HCT116 (cell line): ENCODE measurements at regions not wholly inside any gene's neighbourhood (a gene's known extent, or its start where the extent isn't known, plus 50 kb on each side); places are given as distances from the start of the nearest gene placed in this dataset.

Experiments
- ATAC-seq: fragments of 200-7000 bp; cut with Tn5 transposase; 2 replicates; pipeline ENCODE4 v1.9.1; 2020; ENCODE audit warnings: mild to moderate bottlenecking, moderate library complexity
- BruUV-seq: library from RNA; stranded (reverse); fragments of 400-500 nt; replicated peaks from 2 replicates; lab custom pipeline; 2021; lab: Mats Ljungman, UMichigan
- CTCF ChIA-PET: fragments of 300-600 bp; sonication (Branson Sonifier 250); formaldehyde crosslinking; loops from one replicate; lab custom pipeline; 2021; ENCODE audit warnings: antibody characterized with exemption; lab: Charles Lee
- POLR2A ChIA-PET: fragments of 300-600, 350-600 bp; sonication (Branson Sonifier 250); formaldehyde crosslinking; loops from one replicate; lab custom pipeline; 2021; ENCODE audit warnings: antibody characterized with exemption; lab: Charles Lee
- RAD21 ChIA-PET, 2 experiments: fragments of 300-600 bp; sonication (Branson Sonifier 250); formaldehyde crosslinking; loops; one replicate each; lab custom pipeline; 2023; ENCODE audit warnings: low total read pairs in 2 of 2; ENCODE audit not compliant: uncharacterized antibody in 2 of 2, unreplicated experiment in 2 of 2, low non-redundant PET in 1 of 2; lab: Charles Lee
- DNase-seq: peaks from one replicate; pipeline ENCODE4 v3.0.0-alpha.2; 2010; ENCODE audit warnings: low read depth, low spot score
- H2AFZ ChIP-seq: fragments of 200-600 bp; shearing (Covaris generic), sonication (generic); 2 replicates; pipeline ENCODE4 v1.6.1; 2017; ENCODE audit warnings: low read depth, mixed run types, mixed read lengths, antibody characterized with exemption, low read length; ENCODE audit not compliant: poor library complexity, severe bottlenecking
- H3K27ac ChIP-seq: 2 replicates; pipeline ENCODE4 v1.5.1; 2012; ENCODE audit warnings: low read depth, low read length
- H3K27me3 ChIP-seq: fragments of 200-600 bp; sonication (generic); 2 replicates; pipeline ENCODE4 v1.6.1; 2016; ENCODE audit warnings: mixed run types, low read length, mixed read lengths; ENCODE audit not compliant: insufficient read depth
- H3K36me3 ChIP-seq, 2 experiments: fragments of 200-500 bp in 1 of 2; fragments of 200-600 bp in 1 of 2; sonication (Bioruptor generic) in 1 of 2; sonication (generic) in 1 of 2; 2 replicates each; pipeline versions ENCODE4 v1.5.1 to v1.6.1; 2014 to 2016; ENCODE audit warnings: low read length in 2 of 2, inconsistent platforms in 1 of 2, mixed read lengths in 1 of 2, mixed run types in 1 of 2; ENCODE audit not compliant: insufficient read depth in 2 of 2, control insufficient read depth in 1 of 2
- H3K4me1 ChIP-seq, 2 experiments: fragments of 200-600 bp in 1 of 2; sonication (generic) in 1 of 2; 2 replicates each; pipeline versions ENCODE4 v1.5.1 to v1.6.1; 2012 to 2017; ENCODE audit warnings: low read length in 2 of 2, inconsistent platforms in 1 of 2, mild to moderate bottlenecking in 1 of 2, mixed read lengths in 1 of 2, mixed run types in 1 of 2, moderate library complexity in 1 of 2; ENCODE audit not compliant: insufficient read depth in 2 of 2, control insufficient read depth in 1 of 2
- H3K4me2 ChIP-seq: fragments of 200-600 bp; sonication (generic); 2 replicates; pipeline ENCODE4 v1.6.1; 2017; ENCODE audit warnings: mixed run types, low read length, mixed read lengths
- H3K4me3 ChIP-seq, 2 experiments: fragments of 200-600 bp in 1 of 2; sonication (generic) in 1 of 2; replicated peaks in 1 of 2; 2 replicates each; pipeline ENCODE4 v1.5.1; 2011 to 2016; ENCODE audit warnings: low read length in 2 of 2, control low read depth in 1 of 2, low read depth in 1 of 2, mild to moderate bottlenecking in 1 of 2, mixed read lengths in 1 of 2, mixed run types in 1 of 2
- H3K79me2 ChIP-seq: fragments of 200-600 bp; sonication (generic); 2 replicates; pipeline ENCODE4 v1.6.1; 2017; ENCODE audit warnings: mild to moderate bottlenecking, mixed run types, low read length, moderate library complexity, mixed read lengths; ENCODE audit not compliant: insufficient read depth
- H3K9ac ChIP-seq: fragments of 200-600 bp; sonication (generic); 2 replicates; pipeline ENCODE4 v1.6.1; 2016; ENCODE audit warnings: low read length, mixed read lengths
- H3K9me2 ChIP-seq: fragments of 200-600 bp; sonication (generic), shearing (Covaris generic); 2 replicates; pipeline ENCODE4 v1.6.1; 2017; ENCODE audit warnings: mixed run types, mild to moderate bottlenecking, moderate library complexity; ENCODE audit not compliant: insufficient read depth
- H3K9me3 ChIP-seq, 2 experiments: fragments of 200-500 bp in 1 of 2; fragments of 200-600 bp in 1 of 2; sonication (Bioruptor generic) in 1 of 2; sonication (generic) in 1 of 2; 2 replicates each; pipeline ENCODE4 v1.6.1; 2014 to 2017; ENCODE audit warnings: low read length in 2 of 2, mixed read lengths in 2 of 2, inconsistent platforms in 1 of 2, low read depth in 1 of 2, mild to moderate bottlenecking in 1 of 2, mixed run types in 1 of 2, moderate library complexity in 1 of 2; ENCODE audit not compliant: control insufficient read depth in 1 of 2, insufficient read depth in 1 of 2
- H4K20me1 ChIP-seq: fragments of 200-600 bp; sonication (generic), shearing (Covaris generic); 2 replicates; pipeline ENCODE4 v1.6.1; 2017; ENCODE audit warnings: mixed run types, mild to moderate bottlenecking, moderate library complexity; ENCODE audit not compliant: insufficient read depth
- CBX3 ChIP-seq: IDR thresholded peaks from 2 replicates; pipeline ENCODE4 v1.6.1; 2012; ENCODE audit warnings: low read depth
- EZH2 ChIP-seq: fragments of 200-600 bp; sonication (generic); IDR thresholded peaks from 2 replicates; pipeline ENCODE4 v1.6.1; 2017; ENCODE audit warnings: antibody characterized with exemption, mixed run types
- EZH2phosphoT487 ChIP-seq: fragments of 200-600 bp; IDR thresholded peaks from 2 replicates; pipeline ENCODE4 v1.6.1; 2018; ENCODE audit warnings: antibody characterized with exemption, borderline replicate concordance
- MAX ChIP-seq: IDR thresholded peaks from 2 replicates; pipeline ENCODE4 v1.6.1; 2012
- POLR2A ChIP-seq: IDR thresholded peaks from 2 replicates; pipeline ENCODE4 v1.7.0; 2011; ENCODE audit warnings: borderline replicate concordance; ENCODE audit not compliant: insufficient read depth, insufficient read length; ENCODE audit errors: extremely low read depth
- SP1 ChIP-seq: IDR thresholded peaks from 2 replicates; pipeline ENCODE4 v1.6.1; 2012; ENCODE audit warnings: low read depth
- ZBTB33 ChIP-seq: IDR thresholded peaks from 2 replicates; pipeline ENCODE4 v1.6.1; 2011; ENCODE audit warnings: mild to moderate bottlenecking, low read length, moderate library complexity; ENCODE audit not compliant: insufficient replicate concordance; ENCODE audit errors: extremely low read depth
- ZFX ChIP-seq: fragments of 450-650 bp; IDR thresholded peaks from 2 replicates; pipeline ENCODE4 v1.6.1; 2017
- intact Hi-C: fragments of 100-400 bp; cut with micrococcal nuclease; formaldehyde crosslinking; loops from 2 replicates; pipeline ENCODE4 v1.10.0; 2022

- Histone ChIP-seq H3K27me3 (no peaks in the 10 kb centered on the region), H3K4me2 (no peak overlapping the region), H3K9me3 (no peaks in the 10 kb centered on the region), H3K4me3 (no peak overlapping the region), H3K9me2 (no peaks in the 10 kb centered on the region), H3K79me2 (no peaks in the 10 kb centered on the region), H3K9ac (no peak overlapping the region), H2AFZ (no peak overlapping the region), H3K36me3 (no peaks in the 10 kb centered on the region), H3K27ac (no peak overlapping the region), H3K4me1 (no peaks in the 10 kb centered on the region), H4K20me1 (no peaks in the 10 kb centered on the region)
- CTCF ChIA-PET = no interaction called here
- RAD21 ChIA-PET = no interaction called here
- no TSS peak for BruUV-seq
- ATAC-seq (no peak), DNase-seq (no peak)
- no peak for TF ChIP-seq EZH2
- no peak for TF ChIP-seq EZH2phosphoT487
- no peak for TF ChIP-seq SP1
- TF ChIP-seq ZFX = no peak
- intact Hi-C loops = no loop called here
- POLR2A ChIA-PET = no interaction called here
Measured at GRCh38 chr3:176785171-176785570, 412.1 kb downstream of the TBL1XR1 start.

- BruUV-seq = no TSS peak
- Histone ChIP-seq H4K20me1 (no peaks in the 10 kb centered on the region), H3K9me3 (no peaks in the 10 kb centered on the region), H3K27ac (no peak overlapping the region), H3K9ac (no peak overlapping the region), H3K4me1 (no peaks in the 10 kb centered on the region), H3K27me3 (no peaks in the 10 kb centered on the region), H3K36me3 (no peaks in the 10 kb centered on the region), H2AFZ (no peak overlapping the region), H3K79me2 (no peaks in the 10 kb centered on the region), H3K9me2 (no peaks in the 10 kb centered on the region), H3K4me2 (no peak overlapping the region), H3K4me3 (no peak overlapping the region)
- ATAC-seq (no peak), DNase-seq (no peak)
- ChIA-PET RAD21 (no interaction called here), CTCF (no interaction called here), POLR2A (no interaction called here)
- TF ChIP-seq ZBTB33 (no peak), CBX3 (no peak), POLR2A (no peak), MAX (no peak)
- intact Hi-C loops = no loop called here
Measured at GRCh38 chr3:176780766-176781165, 416.5 kb downstream of the TBL1XR1 start.
